ENCODE measurements at regions not wholly inside any gene's neighbourhood (a gene's known extent, or its start where the extent isn't known, plus 50 kb on each side); places are given as distances from the start of the nearest gene placed in this dataset.
"Not testable (repeated sequence)": the region's sequence is repeated elsewhere in the genome, so short reads cannot be mapped to it uniquely, and the experiment has no call there.

- Histone ChIP-seq H3K4me1 (ENCODE audit: control insufficient read depth, insufficient read depth, low read length) (peaks cover 24% of the 10 kb centered on the region), H3K27ac (ENCODE audit: low read length) (no peak overlapping the region), H3K36me3 (ENCODE audit: control insufficient read depth, insufficient read depth, low read length) (no peaks in the 10 kb centered on the region), H3K9me3 (ENCODE audit: control insufficient read depth, insufficient read depth, low read length) (no peaks in the 10 kb centered on the region), H3K4me3 (ENCODE audit: low read length) (no peak overlapping the region), H3K27me3 (ENCODE audit: control insufficient read depth, insufficient read depth, low read length) (no peaks in the 10 kb centered on the region)
- H3K36me3 Mint-ChIP-seq = no peaks in the 10 kb centered on the region
- DNase-seq (no peak), ATAC-seq (no peak)
- no peak overlapping the region for H3K4me3 Mint-ChIP-seq
- intact Hi-C loops (cut with micrococcal nuclease) = no loop called here
- peaks cover under 1 to 8% of the 10 kb centered on the region in 2 donors for H3K4me1 Mint-ChIP-seq
- no peaks in the 10 kb centered on the region for H3K9me3 Mint-ChIP-seq
- H3K27ac Mint-ChIP-seq = no peak overlapping the region
- H3K27me3 Mint-ChIP-seq (ENCODE audit: low read depth in 2 of 2) = peaks cover 0 to 7% of the 10 kb centered on the region in 2 donors
- TF ChIP-seq, protein P1, sequence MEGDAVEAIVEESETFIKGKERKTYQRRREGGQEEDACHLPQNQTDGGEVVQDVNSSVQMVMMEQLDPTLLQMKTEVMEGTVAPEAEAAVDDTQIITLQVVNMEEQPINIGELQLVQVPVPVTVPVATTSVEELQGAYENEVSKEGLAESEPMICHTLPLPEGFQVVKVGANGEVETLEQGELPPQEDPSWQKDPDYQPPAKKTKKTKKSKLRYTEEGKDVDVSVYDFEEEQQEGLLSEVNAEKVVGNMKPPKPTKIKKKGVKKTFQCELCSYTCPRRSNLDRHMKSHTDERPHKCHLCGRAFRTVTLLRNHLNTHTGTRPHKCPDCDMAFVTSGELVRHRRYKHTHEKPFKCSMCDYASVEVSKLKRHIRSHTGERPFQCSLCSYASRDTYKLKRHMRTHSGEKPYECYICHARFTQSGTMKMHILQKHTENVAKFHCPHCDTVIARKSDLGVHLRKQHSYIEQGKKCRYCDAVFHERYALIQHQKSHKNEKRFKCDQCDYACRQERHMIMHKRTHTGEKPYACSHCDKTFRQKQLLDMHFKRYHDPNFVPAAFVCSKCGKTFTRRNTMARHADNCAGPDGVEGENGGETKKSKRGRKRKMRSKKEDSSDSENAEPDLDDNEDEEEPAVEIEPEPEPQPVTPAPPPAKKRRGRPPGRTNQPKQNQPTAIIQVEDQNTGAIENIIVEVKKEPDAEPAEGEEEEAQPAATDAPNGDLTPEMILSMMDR (IDR thresholded peaks at IDR 0.05) = no peak
- 89% methylated on average over 7 of the region's 7 CpGs for WGBS (ENCODE audit: insufficient coverage)
Observed at GRCh38 chr10:124150189-124150806, 56.9 kb upstream of the CHST15 start.

- H3K4me3 ChIP-seq (ENCODE audit: low read length) = no peak overlapping the region
- H3K27me3 ChIP-seq (ENCODE audit: control insufficient read depth, insufficient read depth, low read length) = no peaks in the 10 kb centered on the region
- TF ChIP-seq, protein P1 (IDR thresholded peaks at IDR 0.05) = no peak
- Mint-ChIP-seq H3K27ac (no peak overlapping the region), H3K36me3 (no peaks in the 10 kb centered on the region), H3K4me3 (no peak overlapping the region), H3K27me3 (ENCODE audit: low read depth in 2 of 2) (peaks cover 0 to 7% of the 10 kb centered on the region in 2 donors), H3K9me3 (no peaks in the 10 kb centered on the region), H3K4me1 (peaks cover 0 to 14% of the 10 kb centered on the region in 2 donors)
- no peak for ATAC-seq
- H3K4me1 ChIP-seq (ENCODE audit: control insufficient read depth, insufficient read depth, low read length) = peaks cover 33% of the 10 kb centered on the region
- no peaks in the 10 kb centered on the region for H3K9me3 ChIP-seq (ENCODE audit: control insufficient read depth, insufficient read depth, low read length)
- 63% methylated on average over 15 of the region's 17 CpGs for WGBS (ENCODE audit: insufficient coverage)
- intact Hi-C loops (cut with micrococcal nuclease) = no loop called here
- H3K27ac ChIP-seq (ENCODE audit: low read length) = no peak overlapping the region
- no peak for DNase-seq
- no peaks in the 10 kb centered on the region for H3K36me3 ChIP-seq (ENCODE audit: control insufficient read depth, insufficient read depth, low read length)
Observed at GRCh38 chr10:124149189-124150042, 56.0 kb upstream of the CHST15 start.

DNA sequence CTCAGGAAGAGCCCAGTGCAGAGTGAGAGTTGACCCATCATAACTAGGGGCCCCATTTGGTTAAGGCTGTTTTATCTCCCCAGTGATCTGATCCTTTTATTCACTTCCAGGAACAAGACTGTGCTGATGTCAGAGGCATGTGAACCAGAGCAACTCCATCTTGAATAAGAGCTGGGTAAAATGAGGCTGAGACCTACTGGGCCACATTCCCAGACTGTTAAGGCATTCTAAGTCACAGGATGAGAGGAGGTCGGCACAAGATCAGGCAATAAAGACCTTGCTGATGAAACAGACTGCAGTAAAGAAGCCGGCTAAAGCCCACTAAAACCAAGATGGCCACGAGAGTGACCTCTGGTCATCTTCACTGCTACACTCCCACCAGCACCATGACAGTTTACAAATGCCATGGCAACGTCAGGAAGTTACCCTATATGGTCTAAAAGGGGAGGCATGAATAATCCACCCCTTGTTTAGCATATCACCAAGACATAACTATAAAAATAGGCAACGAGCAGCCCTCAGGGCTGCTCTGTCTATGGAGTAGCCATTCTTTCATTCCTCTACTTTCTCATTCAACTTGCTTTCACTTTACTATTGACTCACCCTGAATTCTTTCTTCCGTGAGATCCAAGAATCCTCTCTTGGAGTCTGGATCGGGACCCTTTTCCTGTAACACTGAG, 55.3 kb upstream of the CHST15 start:
- ATAC-seq; H3K27me3 ChIP-seq (ENCODE audit: control insufficient read depth, insufficient read depth, low read length); H3K36me3 ChIP-seq (ENCODE audit: control insufficient read depth, insufficient read depth, low read length); H3K9me3 Mint-ChIP-seq; H3K36me3 Mint-ChIP-seq; H3K27ac Mint-ChIP-seq; H3K27me3 Mint-ChIP-seq (ENCODE audit: low read depth in 2 of 2); H3K4me3 ChIP-seq (ENCODE audit: low read length); H3K9me3 ChIP-seq (ENCODE audit: control insufficient read depth, insufficient read depth, low read length); H3K4me3 Mint-ChIP-seq; DNase-seq; intact Hi-C loops (cut with micrococcal nuclease); H3K27ac ChIP-seq (ENCODE audit: low read length): not testable (repeated sequence)
- WGBS (ENCODE audit: insufficient coverage) = 89% methylated on average over 7 of the region's 7 CpGs
- H3K4me1 Mint-ChIP-seq = peaks cover 0 to 14% of the 10 kb centered on the region in 2 donors
- peaks cover 35% of the 10 kb centered on the region for H3K4me1 ChIP-seq (ENCODE audit: control insufficient read depth, insufficient read depth, low read length)

- H3K27ac Mint-ChIP-seq = no peak overlapping the region
- no peak overlapping the region for H3K27ac ChIP-seq (ENCODE audit: low read length)
- TF ChIP-seq, protein P1 (IDR thresholded peaks at IDR 0.05) = no peak
- peaks cover 0 to 14% of the 10 kb centered on the region in 2 donors for H3K4me1 Mint-ChIP-seq
- no peaks in the 10 kb centered on the region for H3K27me3 ChIP-seq (ENCODE audit: control insufficient read depth, insufficient read depth, low read length)
- no peaks in the 10 kb centered on the region for H3K9me3 Mint-ChIP-seq
- no peaks in the 10 kb centered on the region for H3K9me3 ChIP-seq (ENCODE audit: control insufficient read depth, insufficient read depth, low read length)
- 96% methylated on average over 2 of the region's 3 CpGs for WGBS (ENCODE audit: insufficient coverage)
- peaks cover 32% of the 10 kb centered on the region for H3K4me1 ChIP-seq (ENCODE audit: control insufficient read depth, insufficient read depth, low read length)
- no peak overlapping the region for H3K4me3 Mint-ChIP-seq
- DNase-seq = no peak
- no peak for ATAC-seq
- H3K4me3 ChIP-seq (ENCODE audit: low read length) = no peak overlapping the region
- H3K36me3 ChIP-seq (ENCODE audit: control insufficient read depth, insufficient read depth, low read length) = no peaks in the 10 kb centered on the region
- intact Hi-C loops (cut with micrococcal nuclease) = no loop called here
- peaks cover 0 to 7% of the 10 kb centered on the region in 2 donors for H3K27me3 Mint-ChIP-seq (ENCODE audit: low read depth in 2 of 2)
- no peaks in the 10 kb centered on the region for H3K36me3 Mint-ChIP-seq
Observed at GRCh38 chr10:124146483-124146882, 53.1 kb upstream of the CHST15 start.
